HepG2 (cell line): ENCODE measurements at regions not wholly inside any gene's neighbourhood (a gene's known extent, or its start where the extent isn't known, plus 50 kb on each side); places are given as distances from the start of the nearest gene placed in this dataset.

Experiments
- EHMT2 ChIP-seq: fragments of 200-600 bp; sonication (generic); IDR thresholded peaks from 2 replicates; pipeline ENCODE4 v1.7.0; 2017; ENCODE audit warnings: antibody characterized with exemption, low read depth, low read length, borderline replicate concordance
- EP300 ChIP-seq, 3 experiments: sonication (generic) in 1 of 3; formaldehyde crosslinking in 1 of 3; IDR thresholded peaks; 2 replicates each; pipeline versions ENCODE4 v1.5.1 to v1.6.1; 2011 to 2020; ENCODE audit warnings: low read depth in 2 of 3, low read length in 2 of 3, borderline replicate concordance in 1 of 3, improper control_type of control experiment in 1 of 3, mild to moderate bottlenecking in 1 of 3, missing genetic modification reagents in 1 of 3, moderate library complexity in 1 of 3
- NR2F6 ChIP-seq, 2 experiments: IDR thresholded peaks; 2 replicates each; pipeline ENCODE4 v1.6.1; 2016; ENCODE audit warnings: antibody characterized with exemption in 1 of 2, mild to moderate bottlenecking in 1 of 2
- PHF21A ChIP-seq: sonication (generic); formaldehyde crosslinking; IDR thresholded peaks from 2 replicates; pipeline ENCODE4 v1.5.0; 2020; ENCODE audit warnings: mild to moderate bottlenecking, missing genetic modification reagents
- RFX1 ChIP-seq: fragments of 450-650 bp; IDR thresholded peaks from 2 replicates; pipeline ENCODE4 v1.6.1; 2017
- SOX6 ChIP-seq, 2 experiments: fragments of 450-650 bp in 1 of 2; sonication (generic) in 1 of 2; formaldehyde crosslinking in 1 of 2; IDR thresholded peaks; 2 replicates each; pipeline versions ENCODE4 v1.4.0 to v1.6.1; 2017 to 2020; ENCODE audit warnings: antibody characterized with exemption in 1 of 2, mild to moderate bottlenecking in 1 of 2, missing genetic modification reagents in 1 of 2
- TRIM24 ChIP-seq: sonication (generic); formaldehyde crosslinking; IDR thresholded peaks from 2 replicates; pipeline ENCODE4 v1.8.0; 2022; ENCODE audit warnings: mild to moderate bottlenecking, missing genetic modification reagents
- ZFP37 ChIP-seq: sonication (generic); formaldehyde crosslinking; IDR thresholded peaks from 2 replicates; pipeline ENCODE4 v1.4.0; 2020; ENCODE audit warnings: missing genetic modification reagents, borderline replicate concordance
- ZNF615 ChIP-seq: sonication (generic); formaldehyde crosslinking; IDR thresholded peaks from 2 replicates; pipeline ENCODE4 v1.5.0; 2020; ENCODE audit warnings: mild to moderate bottlenecking, missing genetic modification reagents, borderline replicate concordance
- ZNF644 ChIP-seq: IDR thresholded peaks from 2 replicates; pipeline ENCODE4 v1.6.1; 2016; ENCODE audit warnings: low read depth
- ZNF652 ChIP-seq: IDR thresholded peaks from 2 replicates; pipeline ENCODE4 v1.6.1; 2016; ENCODE audit warnings: low read depth, borderline replicate concordance
- ZNF784 ChIP-seq: sonication (generic); formaldehyde crosslinking; IDR thresholded peaks from 2 replicates; pipeline ENCODE4 v1.5.1; 2020; ENCODE audit warnings: missing genetic modification reagents, mild to moderate bottlenecking, borderline replicate concordance
- TF ChIP-seq, protein P1 (sequence below): IDR thresholded peaks from 2 replicates; pipeline ENCODE4 v1.4.0; 2020; ENCODE audit warnings: mild to moderate bottlenecking, missing genetic modification reagents
- TF ChIP-seq, protein P2 (sequence below): sonication (generic); formaldehyde crosslinking; IDR thresholded peaks from 2 replicates; pipeline ENCODE4 v1.4.0; 2020; ENCODE audit warnings: missing genetic modification reagents
- TF ChIP-seq, protein P3 (sequence below): IDR thresholded peaks from 2 replicates; pipeline ENCODE4 v1.6.1; 2012; ENCODE audit warnings: inconsistent platforms

DNA sequence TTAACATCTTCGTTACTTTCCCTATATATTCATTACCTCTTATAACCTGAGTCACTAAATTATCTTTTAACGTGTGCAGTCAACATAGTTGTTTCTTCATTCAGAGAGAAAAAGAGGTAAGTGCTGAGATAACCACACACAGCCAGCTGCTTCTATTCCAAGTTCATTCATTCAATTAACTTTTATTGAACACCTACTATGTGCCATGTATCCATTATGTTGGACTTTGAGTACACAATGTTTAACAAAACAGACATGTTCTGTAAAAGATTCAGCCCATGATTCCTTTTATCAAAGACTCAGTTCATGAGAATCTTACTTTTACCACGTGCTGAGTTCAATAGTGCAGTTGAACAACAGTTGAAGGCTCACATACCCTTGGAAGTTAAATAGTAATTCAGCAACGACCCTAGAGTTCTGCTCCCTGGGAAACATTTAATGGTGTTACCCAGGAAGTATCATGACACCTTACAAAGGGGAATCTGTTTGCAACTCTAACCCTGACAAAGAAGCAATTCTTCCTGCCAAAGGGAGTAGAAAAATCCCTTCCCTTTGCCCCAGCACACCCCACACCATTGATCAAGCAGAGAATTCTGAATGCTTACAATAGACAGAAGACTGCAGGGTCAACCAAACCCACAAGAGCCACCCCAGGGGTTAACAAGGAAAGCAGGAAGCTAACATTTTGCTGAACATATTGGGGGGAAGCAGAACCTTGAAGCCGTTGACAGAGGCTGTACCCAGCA is 595.8 kb downstream of the STK39 start (continued):
- TF ChIP-seq, protein P1, sequence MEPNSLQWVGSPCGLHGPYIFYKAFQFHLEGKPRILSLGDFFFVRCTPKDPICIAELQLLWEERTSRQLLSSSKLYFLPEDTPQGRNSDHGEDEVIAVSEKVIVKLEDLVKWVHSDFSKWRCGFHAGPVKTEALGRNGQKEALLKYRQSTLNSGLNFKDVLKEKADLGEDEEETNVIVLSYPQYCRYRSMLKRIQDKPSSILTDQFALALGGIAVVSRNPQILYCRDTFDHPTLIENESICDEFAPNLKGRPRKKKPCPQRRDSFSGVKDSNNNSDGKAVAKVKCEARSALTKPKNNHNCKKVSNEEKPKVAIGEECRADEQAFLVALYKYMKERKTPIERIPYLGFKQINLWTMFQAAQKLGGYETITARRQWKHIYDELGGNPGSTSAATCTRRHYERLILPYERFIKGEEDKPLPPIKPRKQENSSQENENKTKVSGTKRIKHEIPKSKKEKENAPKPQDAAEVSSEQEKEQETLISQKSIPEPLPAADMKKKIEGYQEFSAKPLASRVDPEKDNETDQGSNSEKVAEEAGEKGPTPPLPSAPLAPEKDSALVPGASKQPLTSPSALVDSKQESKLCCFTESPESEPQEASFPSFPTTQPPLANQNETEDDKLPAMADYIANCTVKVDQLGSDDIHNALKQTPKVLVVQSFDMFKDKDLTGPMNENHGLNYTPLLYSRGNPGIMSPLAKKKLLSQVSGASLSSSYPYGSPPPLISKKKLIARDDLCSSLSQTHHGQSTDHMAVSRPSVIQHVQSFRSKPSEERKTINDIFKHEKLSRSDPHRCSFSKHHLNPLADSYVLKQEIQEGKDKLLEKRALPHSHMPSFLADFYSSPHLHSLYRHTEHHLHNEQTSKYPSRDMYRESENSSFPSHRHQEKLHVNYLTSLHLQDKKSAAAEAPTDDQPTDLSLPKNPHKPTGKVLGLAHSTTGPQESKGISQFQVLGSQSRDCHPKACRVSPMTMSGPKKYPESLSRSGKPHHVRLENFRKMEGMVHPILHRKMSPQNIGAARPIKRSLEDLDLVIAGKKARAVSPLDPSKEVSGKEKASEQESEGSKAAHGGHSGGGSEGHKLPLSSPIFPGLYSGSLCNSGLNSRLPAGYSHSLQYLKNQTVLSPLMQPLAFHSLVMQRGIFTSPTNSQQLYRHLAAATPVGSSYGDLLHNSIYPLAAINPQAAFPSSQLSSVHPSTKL (CRISPR knock-in tag) = peak; percentile 20; the same call in 1 of the 2 replicates
- TF ChIP-seq SOX6 (IDR thresholded peaks at IDR 0.05) = no peak
- peak; percentile 63; the same call in 1 of the 2 replicates for TF ChIP-seq SOX6 (CRISPR knock-in tag; IDR thresholded peaks at IDR 0.05)
- TF ChIP-seq ZNF784 (CRISPR knock-in tag) = 0 out of 2 replicates have a peak, but pooled peaks have one; percentile 31
- TF ChIP-seq ZNF644 (CRISPR knock-in tag) = 0 out of 2 replicates have a peak, but pooled peaks have one; percentile 8
- TF ChIP-seq PHF21A = peak; percentile 23; the same call in 1 of the 2 replicates
- TF ChIP-seq ZNF652 (CRISPR knock-in tag) = 0 out of 2 replicates have a peak, but pooled peaks have one; percentile 62
- no peak for TF ChIP-seq ZFP37
- peak; percentile 41; the same call in 1 of the 2 replicates for TF ChIP-seq EHMT2
- 0 out of 2 replicates have a peak, but pooled peaks have one; percentile 8 for TF ChIP-seq NR2F6 (IDR thresholded peaks at IDR 0.05)
- TF ChIP-seq NR2F6 (CRISPR knock-in tag; IDR thresholded peaks at IDR 0.05) = no peak
- no peak for TF ChIP-seq RFX1
- TF ChIP-seq TRIM24 = no peak
- TF ChIP-seq, protein P2, sequence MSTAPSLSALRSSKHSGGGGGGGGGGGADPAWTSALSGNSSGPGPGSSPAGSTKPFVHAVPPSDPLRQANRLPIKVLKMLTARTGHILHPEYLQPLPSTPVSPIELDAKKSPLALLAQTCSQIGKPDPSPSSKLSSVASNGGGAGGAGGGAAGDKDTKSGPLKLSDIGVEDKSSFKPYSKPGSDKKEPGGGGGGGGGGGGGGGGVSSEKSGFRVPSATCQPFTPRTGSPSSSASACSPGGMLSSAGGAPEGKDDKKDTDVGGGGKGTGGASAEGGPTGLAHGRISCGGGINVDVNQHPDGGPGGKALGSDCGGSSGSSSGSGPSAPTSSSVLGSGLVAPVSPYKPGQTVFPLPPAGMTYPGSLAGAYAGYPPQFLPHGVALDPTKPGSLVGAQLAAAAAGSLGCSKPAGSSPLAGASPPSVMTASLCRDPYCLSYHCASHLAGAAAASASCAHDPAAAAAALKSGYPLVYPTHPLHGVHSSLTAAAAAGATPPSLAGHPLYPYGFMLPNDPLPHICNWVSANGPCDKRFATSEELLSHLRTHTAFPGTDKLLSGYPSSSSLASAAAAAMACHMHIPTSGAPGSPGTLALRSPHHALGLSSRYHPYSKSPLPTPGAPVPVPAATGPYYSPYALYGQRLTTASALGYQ = peak; percentile 28; the same call in 1 of the 2 replicates
- TF ChIP-seq EP300 (IDR thresholded peaks at IDR 0.05; ENCODE audit: low read depth in 2 of 2, low read length in 2 of 2) = peak in 1 of 2 experiments; percentile 44; a peak in 2 of 4 replicates
- TF ChIP-seq EP300 (CRISPR knock-in tag; IDR thresholded peaks at IDR 0.05; ENCODE audit: borderline replicate concordance) = no peak
- TF ChIP-seq ZNF615 = 0 out of 2 replicates have a peak, but pooled peaks have one; percentile 40
- TF ChIP-seq, protein P3, sequence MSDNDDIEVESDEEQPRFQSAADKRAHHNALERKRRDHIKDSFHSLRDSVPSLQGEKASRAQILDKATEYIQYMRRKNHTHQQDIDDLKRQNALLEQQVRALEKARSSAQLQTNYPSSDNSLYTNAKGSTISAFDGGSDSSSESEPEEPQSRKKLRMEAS = peak; percentile 63
